GM12872 (cell line): ENCODE measurements at regions not wholly inside any gene's neighbourhood (a gene's known extent, or its start where the extent isn't known, plus 50 kb on each side); places are given as distances from the start of the nearest gene placed in this dataset.

Source experiments
- TF ChIP-seq, protein P1 (sequence below): IDR thresholded peaks from 3 replicates; pipeline ENCODE4 v1.5.1; 2011; ENCODE audit warnings: low read depth, mild to moderate bottlenecking, low read length, moderate library complexity; ENCODE audit not compliant: insufficient read depth

DNA sequence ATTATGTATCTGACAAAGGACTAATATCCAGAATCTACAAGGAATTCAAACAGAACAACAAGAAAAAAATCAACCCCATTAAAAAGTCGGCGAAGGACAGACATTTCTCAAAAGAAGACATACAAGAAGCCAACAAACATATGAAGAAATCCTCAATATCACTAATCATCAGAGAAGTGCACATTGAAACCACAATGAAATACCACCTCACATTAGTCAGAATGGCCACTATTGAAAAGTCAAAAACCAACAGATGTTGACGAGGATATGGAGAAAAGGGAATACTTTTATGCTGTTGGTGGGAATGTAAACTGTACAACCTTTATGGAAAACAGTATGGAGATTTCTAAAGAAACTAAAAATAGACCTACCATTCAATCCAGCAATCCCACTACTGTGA, 233.1 kb upstream of the PLSCR5 start:
- TF ChIP-seq, protein P1, sequence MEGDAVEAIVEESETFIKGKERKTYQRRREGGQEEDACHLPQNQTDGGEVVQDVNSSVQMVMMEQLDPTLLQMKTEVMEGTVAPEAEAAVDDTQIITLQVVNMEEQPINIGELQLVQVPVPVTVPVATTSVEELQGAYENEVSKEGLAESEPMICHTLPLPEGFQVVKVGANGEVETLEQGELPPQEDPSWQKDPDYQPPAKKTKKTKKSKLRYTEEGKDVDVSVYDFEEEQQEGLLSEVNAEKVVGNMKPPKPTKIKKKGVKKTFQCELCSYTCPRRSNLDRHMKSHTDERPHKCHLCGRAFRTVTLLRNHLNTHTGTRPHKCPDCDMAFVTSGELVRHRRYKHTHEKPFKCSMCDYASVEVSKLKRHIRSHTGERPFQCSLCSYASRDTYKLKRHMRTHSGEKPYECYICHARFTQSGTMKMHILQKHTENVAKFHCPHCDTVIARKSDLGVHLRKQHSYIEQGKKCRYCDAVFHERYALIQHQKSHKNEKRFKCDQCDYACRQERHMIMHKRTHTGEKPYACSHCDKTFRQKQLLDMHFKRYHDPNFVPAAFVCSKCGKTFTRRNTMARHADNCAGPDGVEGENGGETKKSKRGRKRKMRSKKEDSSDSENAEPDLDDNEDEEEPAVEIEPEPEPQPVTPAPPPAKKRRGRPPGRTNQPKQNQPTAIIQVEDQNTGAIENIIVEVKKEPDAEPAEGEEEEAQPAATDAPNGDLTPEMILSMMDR = no peak

DNA sequence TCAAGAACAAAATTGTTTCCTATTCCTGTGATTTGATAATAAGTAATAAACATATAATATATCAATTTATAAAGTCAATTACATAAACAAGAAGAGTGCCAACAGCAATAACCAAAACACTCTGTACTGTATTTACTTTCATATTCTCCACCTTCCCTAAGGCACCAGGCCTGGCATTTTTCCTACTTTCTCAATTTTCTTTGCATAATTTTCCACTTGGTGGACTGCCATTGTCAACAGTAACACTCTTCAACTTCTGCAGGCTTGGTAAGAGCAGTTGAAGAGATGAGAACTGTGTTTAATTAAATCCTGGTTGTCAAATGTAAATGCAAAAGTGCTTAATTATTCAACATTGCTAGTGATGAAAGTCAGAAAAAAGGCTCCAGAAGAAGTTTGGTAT, 229.8 kb upstream of the PLSCR5 start:
- TF ChIP-seq, protein P1 = no peak

DNA sequence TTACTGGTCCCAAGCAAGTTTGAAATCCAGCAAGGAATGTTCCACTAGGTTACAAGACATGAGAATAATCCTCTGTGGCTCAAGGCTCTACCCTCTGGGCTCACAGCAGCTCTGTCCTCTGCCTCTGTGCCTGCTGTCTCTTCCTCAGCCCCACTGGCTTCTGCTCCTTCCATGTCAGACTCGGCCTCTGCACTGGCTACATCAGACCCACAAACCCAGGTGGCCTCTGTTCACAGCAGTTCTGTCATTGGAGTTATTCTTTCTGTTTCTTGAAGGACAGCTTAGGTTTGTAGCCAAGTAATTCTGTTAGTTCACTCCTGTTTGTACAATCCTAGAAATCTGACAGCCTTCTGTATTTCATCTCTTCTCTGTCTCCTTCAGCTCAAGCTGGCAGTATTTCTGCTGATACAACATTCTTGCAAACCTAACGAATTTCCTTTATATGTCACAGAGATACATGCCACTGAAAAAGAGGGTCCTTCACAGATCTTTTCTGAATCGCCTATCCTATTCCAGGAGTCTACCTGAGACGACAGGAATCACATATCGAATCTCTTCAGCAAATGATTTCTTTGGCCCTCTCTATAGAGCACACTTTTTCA, 227.8 kb upstream of the PLSCR5 start:
- TF ChIP-seq, protein P1 = no peak

DNA sequence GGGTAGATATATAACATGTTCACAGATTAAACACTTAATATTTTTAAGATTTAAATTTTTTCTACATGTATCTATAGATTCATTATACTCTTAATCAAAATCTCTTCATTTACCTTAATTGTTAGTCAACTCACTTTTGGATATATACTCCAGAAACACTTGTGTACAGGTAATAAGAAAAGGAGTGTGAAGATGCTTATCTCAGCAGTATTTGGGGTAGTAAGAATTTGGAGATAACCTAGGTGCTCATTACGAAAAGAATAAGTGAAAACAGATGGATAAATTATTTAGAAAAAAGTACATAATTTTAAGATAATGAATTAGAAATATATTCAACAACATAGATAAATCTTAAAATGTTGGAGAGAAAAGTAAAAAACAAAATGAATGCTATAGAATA, 226.5 kb upstream of the PLSCR5 start:
- TF ChIP-seq, protein P1 = no peak

DNA sequence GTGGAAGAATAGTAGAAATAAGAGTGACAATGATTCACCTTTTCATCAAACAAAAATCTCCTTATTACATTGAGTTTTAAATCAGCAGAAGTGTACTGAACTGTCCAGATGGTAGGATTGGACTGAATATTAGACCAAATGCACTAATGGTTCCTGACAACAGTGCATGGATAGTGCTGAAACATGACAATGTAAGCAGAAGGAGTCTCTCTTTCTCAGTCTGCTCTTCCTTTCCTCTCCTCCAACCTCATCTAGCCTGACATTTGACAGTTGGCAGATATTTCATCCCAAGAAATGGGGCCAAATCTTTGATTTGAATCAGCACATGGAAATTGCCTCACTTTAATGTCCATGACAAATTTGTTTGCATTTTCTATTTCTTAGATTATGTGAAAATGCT, 225.1 kb upstream of the PLSCR5 start:
- TF ChIP-seq, protein P1 = no peak

DNA sequence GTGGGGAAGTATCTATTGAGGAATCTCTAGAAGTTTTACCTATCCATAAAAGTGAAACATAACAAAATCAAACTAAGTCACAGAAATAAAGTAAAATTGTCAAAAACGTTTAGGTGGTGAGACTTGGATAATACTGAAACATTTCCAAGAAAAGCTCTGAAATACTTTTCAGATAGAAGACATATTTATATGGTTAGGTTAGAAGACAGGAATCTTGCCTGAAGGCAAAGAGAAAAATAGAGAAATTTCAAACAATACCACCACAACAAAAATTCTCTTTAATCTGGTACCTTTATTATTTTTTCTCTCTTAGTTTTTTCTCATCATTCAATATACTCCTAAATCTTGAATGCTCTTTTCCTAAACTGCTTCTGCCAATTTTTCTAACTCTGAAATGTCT, 222.7 kb upstream of the PLSCR5 start:
- TF ChIP-seq, protein P1 = no peak

DNA sequence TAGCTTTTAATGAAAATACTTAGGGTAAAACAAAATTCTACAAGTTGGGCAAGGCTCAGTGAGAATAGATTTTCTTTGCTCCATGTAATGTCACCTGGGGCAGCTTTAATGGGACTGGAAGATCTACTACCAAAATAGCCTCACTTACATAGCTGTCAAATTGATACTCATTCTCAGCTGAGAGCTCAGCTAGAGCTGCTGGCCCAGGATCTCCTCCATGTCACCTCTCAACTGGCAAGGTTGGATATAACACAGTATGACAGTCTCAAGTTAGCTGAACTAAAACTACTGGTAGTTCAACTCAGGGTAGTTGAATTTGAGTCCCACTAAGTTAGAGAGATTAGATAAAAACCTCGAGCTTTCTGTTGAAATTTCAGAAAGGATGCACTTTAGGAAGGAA, 218.5 kb upstream of the PLSCR5 start:
- TF ChIP-seq, protein P1 = no peak

DNA sequence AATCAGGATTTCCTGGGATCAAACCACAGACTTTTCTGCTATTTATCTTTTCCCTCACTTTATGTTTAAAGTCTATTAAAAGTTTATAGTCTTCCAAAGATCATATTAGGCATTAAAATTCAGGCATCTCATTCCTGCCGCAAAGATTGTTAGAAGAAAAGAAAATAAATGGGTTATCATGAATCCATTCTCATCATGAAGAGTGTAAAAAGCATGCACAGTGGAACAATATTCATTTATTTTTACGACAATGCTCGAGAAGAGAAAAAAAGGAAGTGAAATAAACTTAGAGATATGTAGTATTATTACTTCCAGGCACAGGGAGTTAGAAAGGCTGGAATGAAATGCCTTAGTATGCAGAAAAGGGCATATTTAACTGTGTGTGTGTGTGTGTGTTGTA, 213.7 kb upstream of the PLSCR5 start:
- TF ChIP-seq, protein P1 = no peak
